ENCODE measurements at regions not wholly inside any gene's neighbourhood (a gene's known extent, or its start where the extent isn't known, plus 50 kb on each side); places are given as distances from the start of the nearest gene placed in this dataset.

DNA sequence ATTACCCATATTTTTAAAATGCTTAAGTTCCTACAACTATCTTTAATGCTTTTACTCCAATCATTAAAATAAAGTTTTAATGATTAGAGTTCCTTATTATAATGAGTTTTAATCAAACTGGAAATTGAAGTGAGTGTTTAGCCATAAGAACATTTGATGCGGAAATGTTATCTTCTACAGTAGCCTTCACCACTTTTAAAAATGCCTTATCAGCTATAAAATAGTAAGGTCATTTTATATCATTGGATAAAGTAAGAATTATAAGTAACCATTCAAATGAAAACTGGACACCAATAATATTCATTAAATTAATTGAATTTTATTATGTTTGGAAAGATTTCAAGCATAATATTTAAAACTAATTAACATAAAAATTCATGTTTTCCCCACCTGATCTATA is 825.0 kb upstream of the ROBO1 start:
- Histone ChIP-seq H3K9ac (ENCODE audit: low read depth in 1 of 2, low read length in 2 of 2) (no peak overlapping the region), H3K36me3 (ENCODE audit: control insufficient read depth in 4 of 4, insufficient read depth in 3 of 4, low read depth in 1 of 4, low read length in 3 of 4) (no peaks in the 10 kb centered on the region), H3K27ac (ENCODE audit: low read depth in 1 of 2, low read length in 2 of 2) (no peak overlapping the region), H3K27me3 (ENCODE audit: control insufficient read depth in 4 of 4, insufficient read depth in 4 of 4, low read length in 3 of 4) (no peaks in the 10 kb centered on the region), H3K4me1 (ENCODE audit: control insufficient read depth in 4 of 4, insufficient read depth in 4 of 4, low read length in 3 of 4) (no peaks in the 10 kb centered on the region), H3K9me3 (ENCODE audit: control insufficient read depth in 4 of 4, low read length in 3 of 4) (no peaks in the 10 kb centered on the region), H3K4me3 (ENCODE audit: low read depth in 1 of 3, low read length in 3 of 3) (no peak overlapping the region)
- no peak for TF ChIP-seq SP1 (IDR thresholded peaks at IDR 0.05)
- TF ChIP-seq HNF4G (IDR thresholded peaks at IDR 0.05): no peak
- no peak for TF ChIP-seq JUND (IDR thresholded peaks at IDR 0.05)
- DNase-seq (ENCODE audit: low spot score): no peak
- 0% methylated on average over 1 of the region's 1 CpG for WGBS

DNA sequence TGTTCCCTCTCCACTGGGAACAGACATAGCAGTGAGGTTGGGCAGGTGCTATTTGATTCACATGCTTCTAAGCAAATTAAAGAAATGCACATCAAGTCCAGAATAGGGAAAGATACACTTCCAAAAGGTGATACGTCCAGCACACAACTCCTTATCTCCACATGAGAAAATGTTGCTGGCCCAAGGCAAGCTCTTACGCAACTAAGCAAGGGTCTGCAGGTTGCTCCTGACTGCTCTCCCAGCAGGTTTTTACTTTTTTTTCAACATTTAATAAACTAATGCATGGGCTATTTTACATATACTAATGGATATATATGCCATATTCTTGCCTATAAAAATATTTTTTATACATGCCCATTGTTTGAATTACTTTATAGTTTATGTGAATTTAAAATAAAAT is 818.5 kb upstream of the ROBO1 start:
- no peak for DNase-seq (ENCODE audit: low spot score)
- H3K9me3 ChIP-seq (ENCODE audit: control insufficient read depth in 4 of 4, low read length in 3 of 4): no peaks in the 10 kb centered on the region
- H3K9ac ChIP-seq (ENCODE audit: low read depth in 1 of 2, low read length in 2 of 2): no peak overlapping the region
- no peak overlapping the region for H3K4me3 ChIP-seq (ENCODE audit: low read depth in 1 of 3, low read length in 3 of 3)
- H3K27ac ChIP-seq (ENCODE audit: low read depth in 1 of 2, low read length in 2 of 2): no peak overlapping the region
- TF ChIP-seq TAF1 (conservative IDR thresholded peaks at IDR 0.05) (no peak), RXRA (IDR thresholded peaks at IDR 0.05) (no peak), HNF4G (IDR thresholded peaks at IDR 0.05) (no peak)
- TF ChIP-seq, protein P1, sequence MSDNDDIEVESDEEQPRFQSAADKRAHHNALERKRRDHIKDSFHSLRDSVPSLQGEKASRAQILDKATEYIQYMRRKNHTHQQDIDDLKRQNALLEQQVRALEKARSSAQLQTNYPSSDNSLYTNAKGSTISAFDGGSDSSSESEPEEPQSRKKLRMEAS (IDR thresholded peaks at IDR 0.05): no peak
- TF ChIP-seq, protein P2, sequence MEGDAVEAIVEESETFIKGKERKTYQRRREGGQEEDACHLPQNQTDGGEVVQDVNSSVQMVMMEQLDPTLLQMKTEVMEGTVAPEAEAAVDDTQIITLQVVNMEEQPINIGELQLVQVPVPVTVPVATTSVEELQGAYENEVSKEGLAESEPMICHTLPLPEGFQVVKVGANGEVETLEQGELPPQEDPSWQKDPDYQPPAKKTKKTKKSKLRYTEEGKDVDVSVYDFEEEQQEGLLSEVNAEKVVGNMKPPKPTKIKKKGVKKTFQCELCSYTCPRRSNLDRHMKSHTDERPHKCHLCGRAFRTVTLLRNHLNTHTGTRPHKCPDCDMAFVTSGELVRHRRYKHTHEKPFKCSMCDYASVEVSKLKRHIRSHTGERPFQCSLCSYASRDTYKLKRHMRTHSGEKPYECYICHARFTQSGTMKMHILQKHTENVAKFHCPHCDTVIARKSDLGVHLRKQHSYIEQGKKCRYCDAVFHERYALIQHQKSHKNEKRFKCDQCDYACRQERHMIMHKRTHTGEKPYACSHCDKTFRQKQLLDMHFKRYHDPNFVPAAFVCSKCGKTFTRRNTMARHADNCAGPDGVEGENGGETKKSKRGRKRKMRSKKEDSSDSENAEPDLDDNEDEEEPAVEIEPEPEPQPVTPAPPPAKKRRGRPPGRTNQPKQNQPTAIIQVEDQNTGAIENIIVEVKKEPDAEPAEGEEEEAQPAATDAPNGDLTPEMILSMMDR (IDR thresholded peaks at IDR 0.05; ENCODE audit: low read depth, low read length, missing input control): no peak
- H3K4me1 ChIP-seq (ENCODE audit: control insufficient read depth in 4 of 4, insufficient read depth in 4 of 4, low read length in 3 of 4): no peaks in the 10 kb centered on the region
- no peaks in the 10 kb centered on the region for H3K36me3 ChIP-seq (ENCODE audit: control insufficient read depth in 4 of 4, insufficient read depth in 3 of 4, low read depth in 1 of 4, low read length in 3 of 4)
- H3K27me3 ChIP-seq (ENCODE audit: control insufficient read depth in 4 of 4, insufficient read depth in 4 of 4, low read length in 3 of 4): no peaks in the 10 kb centered on the region
- 66% methylated on average over 2 of the region's 2 CpGs for WGBS

DNA sequence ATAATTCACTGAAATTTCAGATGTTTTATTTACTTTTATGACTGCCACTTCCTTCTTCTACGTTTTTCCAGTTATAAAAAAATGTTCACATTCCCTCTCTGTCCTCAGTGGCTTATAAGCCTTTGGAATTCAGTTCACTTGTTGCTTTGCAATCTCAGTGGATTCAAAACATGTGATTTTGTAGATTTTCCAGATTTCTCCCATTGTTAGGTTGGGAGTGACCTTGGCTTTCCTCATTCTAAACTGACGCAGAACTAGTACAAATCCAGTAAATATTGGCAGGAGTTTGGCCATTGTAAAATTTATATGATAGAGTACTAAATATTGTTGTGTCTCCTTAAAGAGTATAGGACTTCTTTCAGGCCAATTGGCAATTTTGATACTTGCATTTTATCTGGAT is 812.3 kb upstream of the ROBO1 start:
- no peak for DNase-seq (ENCODE audit: low spot score)
- Histone ChIP-seq H3K9ac (ENCODE audit: low read depth in 1 of 2, low read length in 2 of 2) (no peak overlapping the region), H3K4me1 (ENCODE audit: control insufficient read depth in 4 of 4, insufficient read depth in 4 of 4, low read length in 3 of 4) (no peaks in the 10 kb centered on the region), H3K27ac (ENCODE audit: low read depth in 1 of 2, low read length in 2 of 2) (no peak overlapping the region), H3K27me3 (ENCODE audit: control insufficient read depth in 4 of 4, insufficient read depth in 4 of 4, low read length in 3 of 4) (no peaks in the 10 kb centered on the region), H3K36me3 (ENCODE audit: control insufficient read depth in 4 of 4, insufficient read depth in 3 of 4, low read depth in 1 of 4, low read length in 3 of 4) (no peaks in the 10 kb centered on the region), H3K9me3 (ENCODE audit: control insufficient read depth in 4 of 4, low read length in 3 of 4) (no peaks in the 10 kb centered on the region), H3K4me3 (ENCODE audit: low read depth in 1 of 3, low read length in 3 of 3) (no peak overlapping the region)
- TF ChIP-seq NR2F2 (IDR thresholded peaks at IDR 0.05) (no peak), SP1 (IDR thresholded peaks at IDR 0.05) (no peak), YY1 (IDR thresholded peaks at IDR 0.05) (no peak), FOXA2 (IDR thresholded peaks at IDR 0.05) (no peak), RXRA (IDR thresholded peaks at IDR 0.05) (no peak)
- TF ChIP-seq, protein P3, sequence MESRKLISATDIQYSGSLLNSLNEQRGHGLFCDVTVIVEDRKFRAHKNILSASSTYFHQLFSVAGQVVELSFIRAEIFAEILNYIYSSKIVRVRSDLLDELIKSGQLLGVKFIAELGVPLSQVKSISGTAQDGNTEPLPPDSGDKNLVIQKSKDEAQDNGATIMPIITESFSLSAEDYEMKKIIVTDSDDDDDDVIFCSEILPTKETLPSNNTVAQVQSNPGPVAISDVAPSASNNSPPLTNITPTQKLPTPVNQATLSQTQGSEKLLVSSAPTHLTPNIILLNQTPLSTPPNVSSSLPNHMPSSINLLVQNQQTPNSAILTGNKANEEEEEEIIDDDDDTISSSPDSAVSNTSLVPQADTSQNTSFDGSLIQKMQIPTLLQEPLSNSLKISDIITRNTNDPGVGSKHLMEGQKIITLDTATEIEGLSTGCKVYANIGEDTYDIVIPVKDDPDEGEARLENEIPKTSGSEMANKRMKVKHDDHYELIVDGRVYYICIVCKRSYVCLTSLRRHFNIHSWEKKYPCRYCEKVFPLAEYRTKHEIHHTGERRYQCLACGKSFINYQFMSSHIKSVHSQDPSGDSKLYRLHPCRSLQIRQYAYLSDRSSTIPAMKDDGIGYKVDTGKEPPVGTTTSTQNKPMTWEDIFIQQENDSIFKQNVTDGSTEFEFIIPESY (IDR thresholded peaks at IDR 0.05): no peak
- TF ChIP-seq, protein P1 (IDR thresholded peaks at IDR 0.05): no peak
- 41% methylated on average over 2 of the region's 2 CpGs for WGBS
